ENCODE measurements at regions not wholly inside any gene's neighbourhood (a gene's known extent, or its start where the extent isn't known, plus 50 kb on each side); places are given as distances from the start of the nearest gene placed in this dataset.

DNA sequence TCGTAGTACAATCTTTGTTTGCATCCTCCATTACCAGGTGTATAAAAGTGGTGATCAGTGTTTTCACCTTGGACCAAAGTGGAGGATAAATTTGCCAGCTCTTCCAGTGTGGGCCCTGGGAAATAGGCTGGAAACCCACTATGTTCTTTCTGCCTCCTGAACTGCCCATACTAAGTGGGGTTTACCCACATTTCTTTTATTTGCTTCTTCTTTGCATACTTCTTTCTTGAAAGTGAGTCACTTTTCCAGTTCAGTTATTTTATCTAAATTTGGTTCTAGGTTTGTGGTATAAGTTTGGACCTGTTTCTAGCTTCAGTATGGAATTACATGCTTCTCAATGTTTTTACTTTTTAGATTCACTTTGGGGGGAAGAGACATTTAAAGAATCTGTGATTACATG lies 126.2 kb upstream of the ACBD5 start:
- TF ChIP-seq JUN (IDR thresholded peaks at IDR 0.05; ENCODE audit: borderline replicate concordance, insufficient read depth, insufficient read length, low read depth) = no peak
- TF ChIP-seq, protein P1, sequence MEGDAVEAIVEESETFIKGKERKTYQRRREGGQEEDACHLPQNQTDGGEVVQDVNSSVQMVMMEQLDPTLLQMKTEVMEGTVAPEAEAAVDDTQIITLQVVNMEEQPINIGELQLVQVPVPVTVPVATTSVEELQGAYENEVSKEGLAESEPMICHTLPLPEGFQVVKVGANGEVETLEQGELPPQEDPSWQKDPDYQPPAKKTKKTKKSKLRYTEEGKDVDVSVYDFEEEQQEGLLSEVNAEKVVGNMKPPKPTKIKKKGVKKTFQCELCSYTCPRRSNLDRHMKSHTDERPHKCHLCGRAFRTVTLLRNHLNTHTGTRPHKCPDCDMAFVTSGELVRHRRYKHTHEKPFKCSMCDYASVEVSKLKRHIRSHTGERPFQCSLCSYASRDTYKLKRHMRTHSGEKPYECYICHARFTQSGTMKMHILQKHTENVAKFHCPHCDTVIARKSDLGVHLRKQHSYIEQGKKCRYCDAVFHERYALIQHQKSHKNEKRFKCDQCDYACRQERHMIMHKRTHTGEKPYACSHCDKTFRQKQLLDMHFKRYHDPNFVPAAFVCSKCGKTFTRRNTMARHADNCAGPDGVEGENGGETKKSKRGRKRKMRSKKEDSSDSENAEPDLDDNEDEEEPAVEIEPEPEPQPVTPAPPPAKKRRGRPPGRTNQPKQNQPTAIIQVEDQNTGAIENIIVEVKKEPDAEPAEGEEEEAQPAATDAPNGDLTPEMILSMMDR (IDR thresholded peaks at IDR 0.05; ENCODE audit: extremely low read depth in 1 of 2, insufficient read depth in 1 of 2, low read depth in 1 of 2, low read length in 2 of 2) = no peak
- no peak for TF ChIP-seq EZH2 (IDR thresholded peaks at IDR 0.05; ENCODE audit: borderline replicate concordance, low read depth, low read length, severe bottlenecking)
- no peak for TF ChIP-seq POLR2A (IDR thresholded peaks at IDR 0.05; ENCODE audit: low read depth, low read length)
- no peak for TF ChIP-seq POLR2AphosphoS5 (IDR thresholded peaks at IDR 0.05; ENCODE audit: insufficient read depth, low read depth, low read length)
